GM12872 (cell line): ENCODE measurements at regions not wholly inside any gene's neighbourhood (a gene's known extent, or its start where the extent isn't known, plus 50 kb on each side); places are given as distances from the start of the nearest gene placed in this dataset.

ENCODE experiments used
- CTCF ChIP-seq: IDR thresholded peaks from 3 replicates; pipeline ENCODE4 v1.5.1; 2011; ENCODE audit warnings: low read depth, mild to moderate bottlenecking, low read length, moderate library complexity; ENCODE audit not compliant: insufficient read depth

DNA sequence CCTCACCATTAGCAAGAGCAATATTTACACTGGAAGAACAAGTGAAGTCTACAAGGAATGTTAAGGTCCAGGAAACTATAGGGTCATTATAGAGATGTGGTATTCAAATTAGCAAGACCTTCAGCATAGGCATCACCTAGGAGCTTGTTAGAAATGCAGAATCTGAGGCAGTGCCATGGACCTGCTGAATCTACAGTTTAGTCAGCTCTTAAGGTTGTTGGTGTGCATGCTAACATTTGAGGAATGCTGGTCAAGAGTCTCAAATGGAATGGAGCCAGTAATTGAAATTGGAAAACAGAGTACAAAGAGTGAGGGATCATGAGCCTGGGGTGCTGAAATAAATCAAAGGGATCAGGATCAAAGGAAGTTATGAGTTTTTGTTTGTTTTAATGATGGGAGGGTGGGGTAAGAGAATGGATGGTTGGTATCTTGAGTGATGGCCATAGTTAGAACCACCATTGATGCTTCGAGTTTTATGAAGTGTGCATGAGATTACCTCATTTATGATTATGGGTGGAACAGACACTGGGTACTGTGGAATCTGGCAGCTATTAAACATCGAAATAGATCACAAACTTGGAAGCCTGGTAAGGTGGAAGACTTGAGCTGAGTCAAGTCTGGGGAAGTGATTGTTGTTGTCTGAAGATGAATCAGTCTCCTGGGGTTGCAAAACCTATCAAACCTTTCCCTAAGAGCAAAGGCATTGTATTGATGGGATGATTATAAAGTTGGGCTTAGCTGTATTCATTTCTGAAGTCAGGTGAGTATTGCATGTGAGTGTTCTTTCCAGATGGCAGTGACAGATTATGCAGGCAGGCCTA, 323.3 kb upstream of the E2F7 start:
- TF ChIP-seq CTCF = no peak

GRCh38 chr12:77387671-77388070, 322.3 kb upstream of the E2F7 start:
- TF ChIP-seq CTCF = no peak

GRCh38 chr12:77387214-77387613, 321.8 kb upstream of the E2F7 start:
- TF ChIP-seq CTCF = no peak

- TF ChIP-seq CTCF = no peak
Observed at GRCh38 chr12:77384941-77385340, 319.6 kb upstream of the E2F7 start.

DNA sequence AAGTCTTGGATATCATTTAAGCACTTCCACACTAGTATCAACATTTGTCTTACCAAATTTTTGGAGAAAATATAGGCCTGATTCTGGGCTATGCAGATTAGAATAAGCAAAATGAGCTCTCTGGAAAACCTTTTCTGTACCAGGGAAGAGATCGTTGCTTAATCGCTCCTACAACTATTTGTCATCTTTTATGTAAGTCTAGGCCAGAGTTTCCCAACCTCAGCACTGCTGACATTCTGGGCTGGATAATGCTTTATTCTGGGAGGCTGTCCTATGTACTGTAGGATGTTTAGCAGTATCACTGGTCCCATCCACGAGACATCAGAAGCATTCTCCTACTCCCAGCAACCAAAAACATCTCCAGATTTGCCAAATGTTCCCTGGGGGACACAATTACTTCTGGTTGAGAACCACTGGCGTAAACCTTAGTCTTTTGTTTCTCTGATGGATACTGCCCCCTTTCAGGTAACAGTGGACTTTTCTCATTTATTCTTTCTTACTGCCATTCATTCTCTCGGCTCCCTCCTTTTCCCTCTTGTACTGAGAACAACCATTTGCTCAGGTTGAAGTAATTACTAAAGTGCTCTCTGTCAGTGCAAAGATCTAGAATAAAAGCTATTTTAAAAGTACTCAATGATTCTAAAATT, 316.9 kb upstream of the E2F7 start:
- TF ChIP-seq CTCF = no peak

- TF ChIP-seq CTCF = no peak
Observed at GRCh38 chr12:77377622-77378021, 312.3 kb upstream of the E2F7 start.

- TF ChIP-seq CTCF = no peak
Observed at GRCh38 chr12:77377116-77377515, 311.7 kb upstream of the E2F7 start.
